Hepatocyte (in vitro differentiated cells): ENCODE measurements at regions not wholly inside any gene's neighbourhood (a gene's known extent, or its start where the extent isn't known, plus 50 kb on each side); places are given as distances from the start of the nearest gene placed in this dataset.

ENCODE experiments used
- DNase-seq: peaks from one replicate; pipeline ENCODE4 v3.0.0-alpha.2; 2016; ENCODE audit warnings: low spot score
- H2AFZ ChIP-seq: fragments of 200-600 bp; sonication (generic); 2 replicates; pipeline ENCODE4 v1.6.0; 2016; ENCODE audit warnings: antibody characterized with exemption, mild to moderate bottlenecking
- H3K27ac ChIP-seq: fragments of 200-600 bp; sonication (generic); 2 replicates; pipeline ENCODE4 v1.5.1; 2016; ENCODE audit warnings: mild to moderate bottlenecking
- H3K27me3 ChIP-seq: fragments of 200-600 bp; sonication (generic); 2 replicates; pipeline ENCODE4 v1.6.1; 2016
- H3K36me3 ChIP-seq: fragments of 200-600 bp; sonication (generic); replicated peaks from 2 replicates; pipeline ENCODE4 v1.5.1; 2016; ENCODE audit warnings: low read depth; ENCODE audit not compliant: insufficient read depth
- H3K4me1 ChIP-seq: fragments of 200-600 bp; sonication (generic); 2 replicates; pipeline ENCODE4 v1.5.1; 2016; ENCODE audit warnings: mild to moderate bottlenecking, moderate library complexity; ENCODE audit not compliant: insufficient read depth
- H3K4me2 ChIP-seq: fragments of 200-600 bp; sonication (generic); 2 replicates; pipeline ENCODE4 v1.6.0; 2016
- H3K4me3 ChIP-seq: fragments of 200-600 bp; sonication (generic); 2 replicates; pipeline ENCODE4 v1.5.1; 2016; ENCODE audit warnings: mild to moderate bottlenecking
- H3K79me2 ChIP-seq: fragments of 200-600 bp; sonication (generic); 2 replicates; pipeline ENCODE4 v1.6.0; 2017; ENCODE audit warnings: mild to moderate bottlenecking
- H3K9me2 ChIP-seq: fragments of 200-600 bp; sonication (generic); replicated peaks from 2 replicates; pipeline ENCODE4 v1.6.0; 2017; ENCODE audit warnings: mild to moderate bottlenecking; ENCODE audit not compliant: insufficient read depth
- H3K9me3 ChIP-seq: fragments of 200-600 bp; sonication (generic); 2 replicates; pipeline ENCODE4 v1.5.1; 2016; ENCODE audit warnings: low read depth, mild to moderate bottlenecking
- H4K20me1 ChIP-seq: fragments of 200-600 bp; sonication (generic); 2 replicates; pipeline ENCODE4 v1.6.0; 2016; ENCODE audit warnings: mild to moderate bottlenecking; ENCODE audit not compliant: insufficient read depth, poor library complexity, severe bottlenecking
- EZH2 ChIP-seq: fragments of 200-600 bp; sonication (generic); IDR thresholded peaks from 2 replicates; pipeline ENCODE4 v1.6.1; 2016; ENCODE audit warnings: antibody characterized with exemption, mild to moderate bottlenecking, borderline replicate concordance
- EZH2phosphoT487 ChIP-seq: fragments of 200-600 bp; sonication (generic); IDR thresholded peaks from one replicate; pipeline ENCODE4 v1.6.1; 2018; ENCODE audit warnings: antibody characterized with exemption, mild to moderate bottlenecking, low read depth, moderate library complexity; ENCODE audit not compliant: unreplicated experiment, severe bottlenecking
- WGBS: methylation state at CpG from one replicate; pipeline ENCODE4 v1.1.6; 2016; ENCODE audit warnings: low lambda C conversion rate; ENCODE audit errors: missing lambda C conversion rate; 5-methylcytosine and 5-hydroxymethylcytosine counted together
- TF ChIP-seq, protein P1 (sequence below): fragments of 200-600 bp; sonication (generic); IDR thresholded peaks from 2 replicates; pipeline ENCODE4 v1.5.1; 2016; ENCODE audit warnings: antibody characterized with exemption, mild to moderate bottlenecking; ENCODE audit not compliant: poor library complexity

DNA sequence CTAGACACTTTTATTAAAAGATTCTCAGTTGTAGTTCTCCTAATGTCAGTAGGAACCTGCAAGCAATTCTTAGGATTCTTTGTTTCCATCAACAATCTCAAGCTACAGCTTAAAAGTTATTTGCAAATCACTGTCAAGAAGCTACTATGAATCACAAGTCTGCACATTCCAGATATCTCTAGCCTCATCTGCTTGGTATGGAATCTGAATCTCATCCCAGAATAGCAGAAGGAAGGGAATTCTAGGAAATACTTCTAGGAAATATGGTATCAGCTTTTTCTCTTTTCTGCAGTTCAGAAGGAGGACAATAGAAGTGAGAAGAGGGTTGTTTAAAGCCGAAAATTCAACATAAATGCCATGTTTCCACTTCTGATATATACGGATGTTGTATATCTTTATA, 792.2 kb upstream of the CDH9 start:
- Histone ChIP-seq H3K9me2 (no peaks in the 10 kb centered on the region), H3K79me2 (no peaks in the 10 kb centered on the region), H3K4me2 (no peak overlapping the region), H3K27ac (no peak overlapping the region), H3K4me3 (no peak overlapping the region), H3K27me3 (no peaks in the 10 kb centered on the region), H3K36me3 (no peaks in the 10 kb centered on the region), H4K20me1 (no peaks in the 10 kb centered on the region), H2AFZ (no peak overlapping the region), H3K4me1 (no peaks in the 10 kb centered on the region), H3K9me3 (no peaks in the 10 kb centered on the region)
- 95% methylated on average over 2 of the region's 2 CpGs for WGBS
- no peak for TF ChIP-seq EZH2phosphoT487
- no peak for TF ChIP-seq EZH2
- TF ChIP-seq, protein P1, sequence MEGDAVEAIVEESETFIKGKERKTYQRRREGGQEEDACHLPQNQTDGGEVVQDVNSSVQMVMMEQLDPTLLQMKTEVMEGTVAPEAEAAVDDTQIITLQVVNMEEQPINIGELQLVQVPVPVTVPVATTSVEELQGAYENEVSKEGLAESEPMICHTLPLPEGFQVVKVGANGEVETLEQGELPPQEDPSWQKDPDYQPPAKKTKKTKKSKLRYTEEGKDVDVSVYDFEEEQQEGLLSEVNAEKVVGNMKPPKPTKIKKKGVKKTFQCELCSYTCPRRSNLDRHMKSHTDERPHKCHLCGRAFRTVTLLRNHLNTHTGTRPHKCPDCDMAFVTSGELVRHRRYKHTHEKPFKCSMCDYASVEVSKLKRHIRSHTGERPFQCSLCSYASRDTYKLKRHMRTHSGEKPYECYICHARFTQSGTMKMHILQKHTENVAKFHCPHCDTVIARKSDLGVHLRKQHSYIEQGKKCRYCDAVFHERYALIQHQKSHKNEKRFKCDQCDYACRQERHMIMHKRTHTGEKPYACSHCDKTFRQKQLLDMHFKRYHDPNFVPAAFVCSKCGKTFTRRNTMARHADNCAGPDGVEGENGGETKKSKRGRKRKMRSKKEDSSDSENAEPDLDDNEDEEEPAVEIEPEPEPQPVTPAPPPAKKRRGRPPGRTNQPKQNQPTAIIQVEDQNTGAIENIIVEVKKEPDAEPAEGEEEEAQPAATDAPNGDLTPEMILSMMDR = no peak
- DNase-seq = no peak

DNA sequence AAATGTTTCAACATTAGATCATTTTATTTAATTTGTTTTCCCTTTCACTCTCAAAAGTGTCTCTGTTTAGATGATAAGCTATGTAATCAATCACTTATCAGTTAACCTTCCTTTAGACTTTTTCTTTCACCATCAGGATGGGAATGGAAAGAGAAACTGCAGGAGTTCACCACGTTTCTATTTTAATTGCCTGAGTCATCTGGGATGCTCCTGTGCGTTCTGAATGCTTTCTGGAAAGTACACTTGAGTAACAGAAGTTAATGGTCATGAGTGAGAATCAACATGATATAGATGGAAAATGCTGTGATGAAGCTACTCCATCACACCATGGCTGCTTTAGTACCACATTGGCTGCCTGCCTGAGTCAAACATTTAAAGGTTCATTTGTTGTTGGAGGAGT, 783.3 kb upstream of the CDH9 start:
- TF ChIP-seq, protein P1 = no peak
- no peak for TF ChIP-seq EZH2
- TF ChIP-seq EZH2phosphoT487 = no peak
- Histone ChIP-seq H3K9me3 (no peaks in the 10 kb centered on the region), H3K4me2 (no peak overlapping the region), H3K4me1 (no peaks in the 10 kb centered on the region), H3K36me3 (no peaks in the 10 kb centered on the region), H3K4me3 (no peak overlapping the region), H4K20me1 (no peaks in the 10 kb centered on the region), H2AFZ (no peak overlapping the region), H3K27me3 (no peaks in the 10 kb centered on the region), H3K79me2 (no peaks in the 10 kb centered on the region), H3K27ac (no peak overlapping the region), H3K9me2 (no peaks in the 10 kb centered on the region)
- WGBS = 33% methylated on average over 2 of the region's 2 CpGs
- no peak for DNase-seq

DNA sequence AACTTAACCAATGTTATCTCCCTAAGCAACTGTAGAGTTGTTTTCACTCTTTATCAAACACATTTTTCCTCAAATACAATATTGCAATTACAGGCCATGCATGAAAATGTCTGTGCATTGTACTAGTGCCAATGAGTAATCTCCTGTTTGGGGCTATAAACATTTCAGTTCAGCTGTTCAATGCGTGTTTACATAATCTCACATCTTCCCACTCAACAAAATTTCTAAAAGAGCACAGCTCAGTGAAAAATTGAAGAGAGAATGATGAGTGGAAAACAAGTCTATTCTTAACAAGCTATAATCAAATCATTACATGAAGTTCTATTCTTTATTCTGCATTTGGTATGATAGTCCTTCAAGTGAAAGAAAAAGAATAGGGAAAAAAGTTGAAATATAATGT, 780.5 kb upstream of the CDH9 start:
- Histone ChIP-seq H3K9me3 (no peaks in the 10 kb centered on the region), H3K4me2 (no peak overlapping the region), H3K79me2 (no peaks in the 10 kb centered on the region), H3K27ac (no peak overlapping the region), H2AFZ (no peak overlapping the region), H3K36me3 (no peaks in the 10 kb centered on the region), H3K4me3 (no peak overlapping the region), H3K27me3 (no peaks in the 10 kb centered on the region), H4K20me1 (no peaks in the 10 kb centered on the region), H3K4me1 (no peaks in the 10 kb centered on the region), H3K9me2 (no peaks in the 10 kb centered on the region)
- 73% methylated on average over 1 of the region's 1 CpG for WGBS
- no peak for DNase-seq
- TF ChIP-seq EZH2 (no peak), EZH2phosphoT487 (no peak)
- TF ChIP-seq, protein P1 = no peak

DNA sequence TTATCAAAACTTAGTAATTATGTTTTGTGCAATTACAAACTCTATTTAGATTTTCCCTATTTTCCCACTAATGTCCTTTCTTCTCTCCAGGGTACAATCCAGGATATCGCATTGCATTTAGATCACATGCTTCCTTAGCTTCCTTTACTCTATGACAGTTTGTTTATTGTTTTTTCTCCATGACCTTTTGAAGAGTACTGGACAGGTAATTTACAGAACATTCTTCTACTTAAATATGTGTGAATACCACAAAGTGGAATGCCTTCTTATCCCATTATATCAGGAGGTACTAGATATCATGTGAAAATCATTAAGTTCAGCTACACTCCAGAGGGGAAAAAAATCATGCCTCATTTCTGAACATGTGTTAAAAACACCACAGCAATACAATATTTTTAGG, 776.6 kb upstream of the CDH9 start:
- no peak overlapping the region for H3K27ac ChIP-seq
- H3K4me3 ChIP-seq = no peak overlapping the region
- DNase-seq = no peak
- no peaks in the 10 kb centered on the region for H3K9me2 ChIP-seq
- H3K79me2 ChIP-seq = no peaks in the 10 kb centered on the region
- no peaks in the 10 kb centered on the region for H3K27me3 ChIP-seq
- no peak overlapping the region for H2AFZ ChIP-seq
- H3K9me3 ChIP-seq = no peaks in the 10 kb centered on the region
- TF ChIP-seq EZH2 = no peak
- TF ChIP-seq, protein P1 = no peak
- TF ChIP-seq EZH2phosphoT487 = no peak
- H3K4me2 ChIP-seq = no peak overlapping the region
- H4K20me1 ChIP-seq = no peaks in the 10 kb centered on the region
- WGBS = 0% methylated on average over 1 of the region's 1 CpG
- no peaks in the 10 kb centered on the region for H3K4me1 ChIP-seq
- no peaks in the 10 kb centered on the region for H3K36me3 ChIP-seq
